ENCODE measurements at regions not wholly inside any gene's neighbourhood (a gene's known extent, or its start where the extent isn't known, plus 50 kb on each side); places are given as distances from the start of the nearest gene placed in this dataset.

DNA sequence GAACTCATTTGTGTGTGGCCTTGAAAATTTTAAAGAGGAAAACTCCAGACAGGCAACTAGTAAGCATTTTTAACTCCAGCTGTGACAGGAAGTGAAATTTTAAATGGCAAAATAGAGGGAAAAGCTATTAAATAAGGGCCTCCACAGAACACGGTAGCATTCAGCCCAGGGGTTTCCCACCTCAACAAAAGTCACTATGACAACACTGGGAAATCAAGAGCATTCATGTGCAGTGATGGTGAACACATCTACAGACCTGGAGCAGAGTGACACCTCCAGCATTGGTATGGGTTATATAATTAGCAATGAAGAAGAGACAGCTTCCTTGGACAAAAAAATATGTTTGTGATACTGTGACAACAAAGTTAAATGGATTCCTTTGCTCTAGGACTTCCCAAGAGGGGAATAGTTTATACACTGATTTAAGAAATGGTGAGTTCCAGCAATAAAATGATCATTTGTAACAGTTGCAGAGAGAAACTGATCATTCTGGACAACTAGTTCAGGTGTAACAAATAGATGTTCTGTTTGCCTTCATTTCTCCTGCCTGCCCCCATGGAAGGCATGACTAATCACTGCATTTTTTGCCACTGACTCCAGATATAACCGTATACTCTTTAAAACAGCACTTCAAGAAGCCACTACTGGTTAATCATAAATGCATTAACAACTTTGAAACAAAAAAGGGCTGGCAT lies 93.3 kb upstream of the SLC44A1 start:
- TF ChIP-seq, protein P1, sequence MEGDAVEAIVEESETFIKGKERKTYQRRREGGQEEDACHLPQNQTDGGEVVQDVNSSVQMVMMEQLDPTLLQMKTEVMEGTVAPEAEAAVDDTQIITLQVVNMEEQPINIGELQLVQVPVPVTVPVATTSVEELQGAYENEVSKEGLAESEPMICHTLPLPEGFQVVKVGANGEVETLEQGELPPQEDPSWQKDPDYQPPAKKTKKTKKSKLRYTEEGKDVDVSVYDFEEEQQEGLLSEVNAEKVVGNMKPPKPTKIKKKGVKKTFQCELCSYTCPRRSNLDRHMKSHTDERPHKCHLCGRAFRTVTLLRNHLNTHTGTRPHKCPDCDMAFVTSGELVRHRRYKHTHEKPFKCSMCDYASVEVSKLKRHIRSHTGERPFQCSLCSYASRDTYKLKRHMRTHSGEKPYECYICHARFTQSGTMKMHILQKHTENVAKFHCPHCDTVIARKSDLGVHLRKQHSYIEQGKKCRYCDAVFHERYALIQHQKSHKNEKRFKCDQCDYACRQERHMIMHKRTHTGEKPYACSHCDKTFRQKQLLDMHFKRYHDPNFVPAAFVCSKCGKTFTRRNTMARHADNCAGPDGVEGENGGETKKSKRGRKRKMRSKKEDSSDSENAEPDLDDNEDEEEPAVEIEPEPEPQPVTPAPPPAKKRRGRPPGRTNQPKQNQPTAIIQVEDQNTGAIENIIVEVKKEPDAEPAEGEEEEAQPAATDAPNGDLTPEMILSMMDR (IDR thresholded peaks at IDR 0.05; ENCODE audit: low read length), result no peak
- no peak for TF ChIP-seq EZH2 (IDR thresholded peaks at IDR 0.05; ENCODE audit: borderline replicate concordance, low read length)
